CD4-positive, alpha-beta T cell treated with Interleukin-15 for 4 hours (primary cell): ENCODE measurements at regions not wholly inside any gene's neighbourhood (a gene's known extent, or its start where the extent isn't known, plus 50 kb on each side); places are given as distances from the start of the nearest gene placed in this dataset.
"Not testable (repeated sequence)": the region's sequence is repeated elsewhere in the genome, so short reads cannot be mapped to it uniquely, and the experiment has no call there.

Source experiments
- DNase-seq: peaks from one replicate; pipeline ENCODE4 v3.0.0-alpha.2; 2020; ENCODE audit warnings: low spot score

GRCh38 chr3:144923046-144923775 is 951.6 kb downstream of the DIPK2A start:
- no peak for DNase-seq

- DNase-seq, result no peak
Measured at GRCh38 chr3:144930431-144930830, 958.8 kb downstream of the DIPK2A start.

GRCh38 chr3:144931590-144931989 is 960.0 kb downstream of the DIPK2A start:
- DNase-seq, result no peak

GRCh38 chr3:144942093-144942837 is 970.6 kb downstream of the DIPK2A start:
- DNase-seq, result no peak

GRCh38 chr3:144942838-144943197 is 971.2 kb downstream of the DIPK2A start:
- no peak for DNase-seq

GRCh38 chr3:144947895-144948294 is 976.3 kb downstream of the DIPK2A start:
- no peak for DNase-seq

- no peak for DNase-seq
Measured at GRCh38 chr3:144948711-144949110, 977.1 kb downstream of the DIPK2A start.

- no peak for DNase-seq
Measured at GRCh38 chr3:144953959-144954358, 982.3 kb downstream of the DIPK2A start.

- no peak for DNase-seq
Measured at GRCh38 chr3:144957398-144958101, 985.9 kb downstream of the DIPK2A start.

GRCh38 chr3:144963810-144964209 is 992.2 kb downstream of the DIPK2A start:
- no peak for DNase-seq

GRCh38 chr3:144966560-144966959 is 994.9 kb downstream of the DIPK2A start:
- DNase-seq, result no peak

GRCh38 chr3:144968750-144969350 is 997.2 kb downstream of the DIPK2A start:
- no peak for DNase-seq

- not testable (repeated sequence) for DNase-seq
Measured at GRCh38 chr3:144984481-144984880, 1012.9 kb downstream of the DIPK2A start.

- DNase-seq, result no peak
Measured at GRCh38 chr3:144989807-144990206, 1018.2 kb downstream of the DIPK2A start.

GRCh38 chr3:144995856-144996255 is 1024.2 kb downstream of the DIPK2A start:
- DNase-seq, result no peak

GRCh38 chr3:145005427-145005826 is 1033.8 kb downstream of the DIPK2A start:
- no peak for DNase-seq

GRCh38 chr3:145006271-145006670 is 1034.6 kb downstream of the DIPK2A start:
- DNase-seq, result no peak

GRCh38 chr3:145013931-145014330 is 1042.3 kb downstream of the DIPK2A start:
- no peak for DNase-seq

GRCh38 chr3:145015253-145015652 is 1043.6 kb downstream of the DIPK2A start:
- no peak for DNase-seq

GRCh38 chr3:145017959-145018358 is 1046.3 kb downstream of the DIPK2A start:
- no peak for DNase-seq

- DNase-seq, result no peak
Measured at GRCh38 chr3:145022447-145022846, 1050.8 kb downstream of the DIPK2A start.

- DNase-seq, result no peak
Measured at GRCh38 chr3:145024700-145025099, 1053.1 kb downstream of the DIPK2A start.

GRCh38 chr3:145027186-145027585 is 1055.6 kb downstream of the DIPK2A start:
- not testable (repeated sequence) for DNase-seq
